ENCODE measurements at regions not wholly inside any gene's neighbourhood (a gene's known extent, or its start where the extent isn't known, plus 50 kb on each side); places are given as distances from the start of the nearest gene placed in this dataset.

GRCh38 chr20:17010181-17010580, 216.7 kb upstream of the PCSK2 start:
- H3K27me3 ChIP-seq (ENCODE audit: control insufficient read depth, insufficient read depth, low read length): no peaks in the 10 kb centered on the region
- H3K4me3 ChIP-seq (ENCODE audit: low read length): no peak overlapping the region
- no peak overlapping the region for H3K27ac ChIP-seq (ENCODE audit: low read depth, low read length)
- no peaks in the 10 kb centered on the region for H3K36me3 ChIP-seq (ENCODE audit: control insufficient read depth, insufficient read depth, low read length)
- no peaks in the 10 kb centered on the region for H3K4me1 ChIP-seq (ENCODE audit: control insufficient read depth, insufficient read depth, low read length)
- no peak overlapping the region for H3K9ac ChIP-seq (ENCODE audit: low read length)

GRCh38 chr20:17012546-17013226, 214.2 kb upstream of the PCSK2 start:
- H3K4me3 ChIP-seq (ENCODE audit: low read length): no peak overlapping the region
- no peaks in the 10 kb centered on the region for H3K4me1 ChIP-seq (ENCODE audit: control insufficient read depth, insufficient read depth, low read length)
- H3K36me3 ChIP-seq (ENCODE audit: control insufficient read depth, insufficient read depth, low read length): no peaks in the 10 kb centered on the region
- H3K9ac ChIP-seq (ENCODE audit: low read length): no peak overlapping the region
- no peak overlapping the region for H3K27ac ChIP-seq (ENCODE audit: low read depth, low read length)
- H3K27me3 ChIP-seq (ENCODE audit: control insufficient read depth, insufficient read depth, low read length): no peaks in the 10 kb centered on the region

GRCh38 chr20:17014217-17014616, 212.6 kb upstream of the PCSK2 start:
- Histone ChIP-seq H3K36me3 (ENCODE audit: control insufficient read depth, insufficient read depth, low read length) (no peaks in the 10 kb centered on the region), H3K4me1 (ENCODE audit: control insufficient read depth, insufficient read depth, low read length) (no peaks in the 10 kb centered on the region), H3K27ac (ENCODE audit: low read depth, low read length) (no peak overlapping the region), H3K4me3 (ENCODE audit: low read length) (no peak overlapping the region), H3K9ac (ENCODE audit: low read length) (no peak overlapping the region), H3K27me3 (ENCODE audit: control insufficient read depth, insufficient read depth, low read length) (no peaks in the 10 kb centered on the region)

- no peak overlapping the region for H3K9ac ChIP-seq (ENCODE audit: low read length)
- no peak overlapping the region for H3K27ac ChIP-seq (ENCODE audit: low read depth, low read length)
- no peaks in the 10 kb centered on the region for H3K27me3 ChIP-seq (ENCODE audit: control insufficient read depth, insufficient read depth, low read length)
- no peaks in the 10 kb centered on the region for H3K4me1 ChIP-seq (ENCODE audit: control insufficient read depth, insufficient read depth, low read length)
- H3K4me3 ChIP-seq (ENCODE audit: low read length): no peak overlapping the region
- H3K36me3 ChIP-seq (ENCODE audit: control insufficient read depth, insufficient read depth, low read length): no peaks in the 10 kb centered on the region
These were observed 212.0 kb upstream of the PCSK2 start for GRCh38 chr20:17014756-17015366.

GRCh38 chr20:17017232-17017631, 209.6 kb upstream of the PCSK2 start:
- Histone ChIP-seq H3K27ac (ENCODE audit: low read depth, low read length) (no peak overlapping the region), H3K27me3 (ENCODE audit: control insufficient read depth, insufficient read depth, low read length) (no peaks in the 10 kb centered on the region)

GRCh38 chr20:17021481-17021880, 205.4 kb upstream of the PCSK2 start:
- Histone ChIP-seq H3K4me3 (ENCODE audit: low read length) (no peak overlapping the region), H3K27ac (ENCODE audit: low read depth, low read length) (no peak overlapping the region), H3K36me3 (ENCODE audit: control insufficient read depth, insufficient read depth, low read length) (no peaks in the 10 kb centered on the region), H3K4me1 (ENCODE audit: control insufficient read depth, insufficient read depth, low read length) (no peaks in the 10 kb centered on the region), H3K27me3 (ENCODE audit: control insufficient read depth, insufficient read depth, low read length) (no peaks in the 10 kb centered on the region), H3K9ac (ENCODE audit: low read length) (no peak overlapping the region)

More at GRCh38 chr20:17017232-17017631, 209.6 kb upstream of the PCSK2 start:
- Histone ChIP-seq H3K36me3 (ENCODE audit: control insufficient read depth, insufficient read depth, low read length) (no peaks in the 10 kb centered on the region), H3K4me1 (ENCODE audit: control insufficient read depth, insufficient read depth, low read length) (no peaks in the 10 kb centered on the region), H3K9ac (ENCODE audit: low read length) (no peak overlapping the region), H3K4me3 (ENCODE audit: low read length) (no peak overlapping the region)

GRCh38 chr20:17023036-17023435, 203.8 kb upstream of the PCSK2 start:
- Histone ChIP-seq H3K27ac (ENCODE audit: low read depth, low read length) (no peak overlapping the region), H3K4me1 (ENCODE audit: control insufficient read depth, insufficient read depth, low read length) (no peaks in the 10 kb centered on the region), H3K27me3 (ENCODE audit: control insufficient read depth, insufficient read depth, low read length) (no peaks in the 10 kb centered on the region), H3K36me3 (ENCODE audit: control insufficient read depth, insufficient read depth, low read length) (no peaks in the 10 kb centered on the region), H3K4me3 (ENCODE audit: low read length) (no peak overlapping the region), H3K9ac (ENCODE audit: low read length) (no peak overlapping the region)

GRCh38 chr20:17023806-17024205, 203.0 kb upstream of the PCSK2 start:
- Histone ChIP-seq H3K27me3 (ENCODE audit: control insufficient read depth, insufficient read depth, low read length) (no peaks in the 10 kb centered on the region), H3K4me1 (ENCODE audit: control insufficient read depth, insufficient read depth, low read length) (no peaks in the 10 kb centered on the region)

GRCh38 chr20:17024513-17025119, 202.2 kb upstream of the PCSK2 start:
- Histone ChIP-seq H3K27ac (ENCODE audit: low read depth, low read length) (no peak overlapping the region), H3K27me3 (ENCODE audit: control insufficient read depth, insufficient read depth, low read length) (no peaks in the 10 kb centered on the region), H3K36me3 (ENCODE audit: control insufficient read depth, insufficient read depth, low read length) (no peaks in the 10 kb centered on the region), H3K4me1 (ENCODE audit: control insufficient read depth, insufficient read depth, low read length) (no peaks in the 10 kb centered on the region), H3K9ac (ENCODE audit: low read length) (no peak overlapping the region), H3K4me3 (ENCODE audit: low read length) (no peak overlapping the region)

More at GRCh38 chr20:17023806-17024205, 203.0 kb upstream of the PCSK2 start:
- H3K9ac ChIP-seq (ENCODE audit: low read length): no peak overlapping the region
- no peak overlapping the region for H3K27ac ChIP-seq (ENCODE audit: low read depth, low read length)
- H3K4me3 ChIP-seq (ENCODE audit: low read length): no peak overlapping the region
- H3K36me3 ChIP-seq (ENCODE audit: control insufficient read depth, insufficient read depth, low read length): no peaks in the 10 kb centered on the region

GRCh38 chr20:17026346-17026745, 200.5 kb upstream of the PCSK2 start:
- Histone ChIP-seq H3K9ac (ENCODE audit: low read length) (no peak overlapping the region), H3K4me3 (ENCODE audit: low read length) (no peak overlapping the region), H3K36me3 (ENCODE audit: control insufficient read depth, insufficient read depth, low read length) (no peaks in the 10 kb centered on the region)

GRCh38 chr20:17029698-17030097, 197.1 kb upstream of the PCSK2 start:
- no peaks in the 10 kb centered on the region for H3K36me3 ChIP-seq (ENCODE audit: control insufficient read depth, insufficient read depth, low read length)
- H3K4me1 ChIP-seq (ENCODE audit: control insufficient read depth, insufficient read depth, low read length): no peaks in the 10 kb centered on the region
- H3K27ac ChIP-seq (ENCODE audit: low read depth, low read length): no peak overlapping the region
- no peaks in the 10 kb centered on the region for H3K27me3 ChIP-seq (ENCODE audit: control insufficient read depth, insufficient read depth, low read length)
- no peak overlapping the region for H3K4me3 ChIP-seq (ENCODE audit: low read length)
- H3K9ac ChIP-seq (ENCODE audit: low read length): no peak overlapping the region

More at GRCh38 chr20:17026346-17026745, 200.5 kb upstream of the PCSK2 start:
- Histone ChIP-seq H3K4me1 (ENCODE audit: control insufficient read depth, insufficient read depth, low read length) (no peaks in the 10 kb centered on the region), H3K27ac (ENCODE audit: low read depth, low read length) (no peak overlapping the region), H3K27me3 (ENCODE audit: control insufficient read depth, insufficient read depth, low read length) (no peaks in the 10 kb centered on the region)

- Histone ChIP-seq H3K27me3 (ENCODE audit: control insufficient read depth, insufficient read depth, low read length) (no peaks in the 10 kb centered on the region), H3K4me3 (ENCODE audit: low read length) (no peak overlapping the region)
These were observed 190.3 kb upstream of the PCSK2 start for GRCh38 chr20:17036541-17036940.

More at GRCh38 chr20:17036541-17036940, 190.3 kb upstream of the PCSK2 start:
- Histone ChIP-seq H3K4me1 (ENCODE audit: control insufficient read depth, insufficient read depth, low read length) (no peaks in the 10 kb centered on the region), H3K27ac (ENCODE audit: low read depth, low read length) (no peak overlapping the region), H3K36me3 (ENCODE audit: control insufficient read depth, insufficient read depth, low read length) (no peaks in the 10 kb centered on the region), H3K9ac (ENCODE audit: low read length) (no peak overlapping the region)

All from rectal smooth muscle tissue (tissue), 1 donor.